Spleen (tissue), 11 donors: ENCODE measurements at regions not wholly inside any gene's neighbourhood (a gene's known extent, or its start where the extent isn't known, plus 50 kb on each side); places are given as distances from the start of the nearest gene placed in this dataset.

Source experiments
- DNase-seq: peaks from one replicate; pipeline ENCODE4 v3.0.0-alpha.2; 2020
- H3K27ac ChIP-seq, 8 donors: fragments of 200-600 bp; sonication (generic) in 7 of 8; 1 replicate in 4 of 8; 2 replicates in 4 of 8; pipeline versions ENCODE4 v1.5.0 to v1.8.0; 2016 to 2021; ENCODE audit warnings: inconsistent platforms in 4 of 8, mild to moderate bottlenecking in 4 of 8, moderate library complexity in 1 of 8
- H3K27me3 ChIP-seq, 7 donors: fragments of 200-600 bp; sonication (generic) in 6 of 7; replicated peaks in 1 of 7; 1 replicate in 4 of 7; 2 replicates in 3 of 7; pipeline versions ENCODE4 v1.5.0 to v1.8.0; 2016 to 2021; ENCODE audit warnings: inconsistent platforms in 3 of 7, mild to moderate bottlenecking in 1 of 7
- H3K36me3 ChIP-seq, 6 donors: fragments of 200-600 bp; sonication (generic) in 5 of 6; 1 replicate in 4 of 6; 2 replicates in 2 of 6; pipeline versions ENCODE4 v1.5.0 to v1.8.0; 2016 to 2021; ENCODE audit warnings: inconsistent platforms in 2 of 6
- H3K4me1 ChIP-seq, 6 donors: fragments of 200-600 bp; sonication (generic) in 5 of 6; 1 replicate in 3 of 6; 2 replicates in 3 of 6; pipeline versions ENCODE4 v1.5.0 to v1.8.0; 2016 to 2021; ENCODE audit warnings: inconsistent platforms in 3 of 6
- H3K4me3 ChIP-seq, 8 donors: fragments of 200-600 bp; sonication (generic) in 7 of 8; 1 replicate in 4 of 8; 2 replicates in 4 of 8; pipeline versions ENCODE4 v1.5.0 to v1.8.0; 2016 to 2021; ENCODE audit warnings: inconsistent platforms in 4 of 8, mild to moderate bottlenecking in 4 of 8, moderate library complexity in 2 of 8
- H3K9me3 ChIP-seq, 8 donors: fragments of 200-600 bp; sonication (generic) in 7 of 8; 1 replicate in 4 of 8; 2 replicates in 4 of 8; pipeline versions ENCODE4 v1.5.0 to v1.8.0; 2016 to 2021; ENCODE audit warnings: inconsistent platforms in 4 of 8
- POLR2A ChIP-seq, 3 donors: fragments of 450-650 bp; IDR thresholded peaks; one replicate each; pipeline ENCODE4 v1.5.1; 2017; ENCODE audit warnings: antibody characterized with exemption in 3 of 3, mild to moderate bottlenecking in 1 of 3
- POLR2AphosphoS5 ChIP-seq, 3 donors: sonication (generic); formaldehyde crosslinking; IDR thresholded peaks; one replicate each; pipeline ENCODE4 v1.5.1; 2017; ENCODE audit warnings: antibody characterized with exemption in 3 of 3
- WGBS, 5 donors: extraction: QIAGEN DNeasy Blood & Tissue Kit in 3 of 5; methylation state at CpG; one replicate each; pipeline versions ENCODE4 v1.1.5 to v1.1.7; 2013 to 2018; 5-methylcytosine and 5-hydroxymethylcytosine counted together
- intact Hi-C: fragments of 100-400 bp; cut with DNase I; formaldehyde crosslinking; loops from one replicate; pipeline ENCODE4 v1.15.0; 2023; ENCODE audit warnings: low total_unique reads
- TF ChIP-seq, protein P1 (sequence below), 11 experiments: fragments of 200-600 bp in 7 of 11; fragments of 450-650 bp in 4 of 11; sonication (generic) in 4 of 11; IDR thresholded peaks in 8 of 11; conservative IDR thresholded peaks in 3 of 11; 1 replicate in 7 of 11; 2 replicates in 4 of 11; pipeline versions ENCODE4 v1.4.0 to v1.8.0; 2016 to 2021; ENCODE audit warnings: antibody characterized with exemption in 11 of 11, inconsistent platforms in 4 of 11, mild to moderate bottlenecking in 1 of 11
- donor health status: healthy with polysubstance abuse.
- donor health status: DM: no; HTN: no; CAD: no; lungs with moderate emphysema.
- donor health status: DM: no; HTN: no; CAD: no.
- donor health status: Bipolar disorder and iron deficiency.
- donor health status: healthy.
- donor health status: DM: no; HTN: no; CAD: no.
- donor health status: DM: yes; HTN: yes; CAD: no.

DNA sequence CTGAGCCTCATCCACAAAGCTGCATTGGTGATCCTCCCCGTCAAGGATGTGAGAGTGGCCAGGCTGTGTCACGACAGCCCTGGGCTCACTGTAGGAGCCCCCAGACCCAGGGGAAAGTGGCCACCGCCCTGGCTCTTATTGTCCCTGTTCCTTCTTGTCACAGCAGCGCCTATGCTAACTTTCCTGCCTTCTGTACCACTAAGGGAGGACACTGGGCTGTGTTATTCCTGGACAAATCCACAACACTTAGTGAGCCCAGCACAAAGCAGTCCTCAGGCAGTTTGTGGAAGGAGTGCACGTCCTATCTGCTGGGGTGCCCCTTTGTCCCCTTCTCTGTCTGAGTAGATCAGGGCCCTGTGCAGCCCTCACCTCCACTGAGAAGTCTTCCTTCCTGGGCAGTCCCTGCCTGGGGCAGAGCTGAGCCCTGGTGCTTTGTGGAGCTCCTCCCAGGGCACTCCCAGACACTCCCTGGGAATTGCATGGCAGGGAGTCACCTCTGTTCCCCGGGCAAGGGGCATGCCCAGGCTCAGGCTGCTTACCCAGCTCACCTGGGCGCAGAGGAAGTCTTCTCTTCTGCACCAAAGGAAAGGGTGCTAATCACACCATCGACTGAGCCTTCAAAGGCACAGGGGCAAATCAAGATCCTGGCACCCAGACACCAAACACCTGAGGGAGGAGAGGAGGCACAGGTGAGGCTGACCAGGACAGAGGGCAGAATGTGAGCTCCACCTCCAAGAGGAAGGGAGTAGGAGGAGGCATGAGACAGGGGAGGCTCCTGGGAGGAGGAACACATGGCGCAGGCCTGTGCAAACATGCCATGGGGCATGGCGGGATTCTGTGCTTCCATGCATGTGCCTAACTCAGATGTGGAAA lies 138.7 kb downstream of the KLF13 start:
- intact Hi-C loops: no loop called here
- Histone ChIP-seq H3K27ac (peak overlapping the region in 1 of 8 donors; percentile 18), H3K27me3 (no peaks in the 10 kb centered on the region), H3K9me3 (no peaks in the 10 kb centered on the region), H3K36me3 (no peaks in the 10 kb centered on the region), H3K4me1 (peaks cover 0 to 24% (median 7%) of the 10 kb centered on the region in 6 donors), H3K4me3 (no peak overlapping the region)
- 52 to 87% (median 74%) methylated on average over 9 to 10 of the region's 10 CpGs for WGBS, 5 donors
- peak; percentile 60 for DNase-seq
- TF ChIP-seq, protein P1, sequence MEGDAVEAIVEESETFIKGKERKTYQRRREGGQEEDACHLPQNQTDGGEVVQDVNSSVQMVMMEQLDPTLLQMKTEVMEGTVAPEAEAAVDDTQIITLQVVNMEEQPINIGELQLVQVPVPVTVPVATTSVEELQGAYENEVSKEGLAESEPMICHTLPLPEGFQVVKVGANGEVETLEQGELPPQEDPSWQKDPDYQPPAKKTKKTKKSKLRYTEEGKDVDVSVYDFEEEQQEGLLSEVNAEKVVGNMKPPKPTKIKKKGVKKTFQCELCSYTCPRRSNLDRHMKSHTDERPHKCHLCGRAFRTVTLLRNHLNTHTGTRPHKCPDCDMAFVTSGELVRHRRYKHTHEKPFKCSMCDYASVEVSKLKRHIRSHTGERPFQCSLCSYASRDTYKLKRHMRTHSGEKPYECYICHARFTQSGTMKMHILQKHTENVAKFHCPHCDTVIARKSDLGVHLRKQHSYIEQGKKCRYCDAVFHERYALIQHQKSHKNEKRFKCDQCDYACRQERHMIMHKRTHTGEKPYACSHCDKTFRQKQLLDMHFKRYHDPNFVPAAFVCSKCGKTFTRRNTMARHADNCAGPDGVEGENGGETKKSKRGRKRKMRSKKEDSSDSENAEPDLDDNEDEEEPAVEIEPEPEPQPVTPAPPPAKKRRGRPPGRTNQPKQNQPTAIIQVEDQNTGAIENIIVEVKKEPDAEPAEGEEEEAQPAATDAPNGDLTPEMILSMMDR (IDR thresholded peaks at IDR 0.05 in 8 of 11, conservative IDR thresholded peaks at IDR 0.05 in 3 of 11): no peak
- TF ChIP-seq POLR2A (IDR thresholded peaks at IDR 0.05) (no peak), POLR2AphosphoS5 (IDR thresholded peaks at IDR 0.05) (no peak)

DNA sequence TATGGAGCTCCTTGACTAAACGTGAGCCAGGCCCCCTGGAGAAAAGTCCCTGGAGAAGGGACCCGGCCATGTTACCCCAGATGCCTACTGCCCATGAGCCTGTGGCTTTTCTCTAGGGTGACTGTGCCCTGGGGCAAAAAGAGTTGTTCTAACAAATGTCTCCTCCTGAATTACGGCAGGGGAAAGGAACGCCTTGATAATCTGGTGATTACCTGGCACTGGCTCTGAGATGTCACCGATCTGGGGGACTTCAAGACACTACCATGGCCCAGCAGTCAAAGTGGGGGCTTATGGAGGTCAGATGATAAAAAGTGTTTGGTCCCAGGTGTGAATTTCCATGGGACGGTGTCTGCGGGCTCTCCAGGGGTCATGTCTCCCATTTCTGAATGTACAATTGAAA lies 140.7 kb downstream of the KLF13 start:
- no peak for TF ChIP-seq POLR2AphosphoS5 (IDR thresholded peaks at IDR 0.05)
- TF ChIP-seq, protein P1 (IDR thresholded peaks at IDR 0.05 in 8 of 11, conservative IDR thresholded peaks at IDR 0.05 in 3 of 11): no peak
- no peak for TF ChIP-seq POLR2A (IDR thresholded peaks at IDR 0.05)
- intact Hi-C loops: no loop called here
- H3K4me3 ChIP-seq: no peak overlapping the region
- 85 to 93% (median 90%) methylated on average over 7 of the region's 7 CpGs for WGBS, 5 donors
- no peaks in the 10 kb centered on the region for H3K27me3 ChIP-seq
- no peak overlapping the region for H3K27ac ChIP-seq
- H3K36me3 ChIP-seq: no peaks in the 10 kb centered on the region
- no peak for DNase-seq
- peaks cover 2 to 40% (median 19%) of the 10 kb centered on the region in 6 donors for H3K4me1 ChIP-seq
- no peaks in the 10 kb centered on the region for H3K9me3 ChIP-seq

DNA sequence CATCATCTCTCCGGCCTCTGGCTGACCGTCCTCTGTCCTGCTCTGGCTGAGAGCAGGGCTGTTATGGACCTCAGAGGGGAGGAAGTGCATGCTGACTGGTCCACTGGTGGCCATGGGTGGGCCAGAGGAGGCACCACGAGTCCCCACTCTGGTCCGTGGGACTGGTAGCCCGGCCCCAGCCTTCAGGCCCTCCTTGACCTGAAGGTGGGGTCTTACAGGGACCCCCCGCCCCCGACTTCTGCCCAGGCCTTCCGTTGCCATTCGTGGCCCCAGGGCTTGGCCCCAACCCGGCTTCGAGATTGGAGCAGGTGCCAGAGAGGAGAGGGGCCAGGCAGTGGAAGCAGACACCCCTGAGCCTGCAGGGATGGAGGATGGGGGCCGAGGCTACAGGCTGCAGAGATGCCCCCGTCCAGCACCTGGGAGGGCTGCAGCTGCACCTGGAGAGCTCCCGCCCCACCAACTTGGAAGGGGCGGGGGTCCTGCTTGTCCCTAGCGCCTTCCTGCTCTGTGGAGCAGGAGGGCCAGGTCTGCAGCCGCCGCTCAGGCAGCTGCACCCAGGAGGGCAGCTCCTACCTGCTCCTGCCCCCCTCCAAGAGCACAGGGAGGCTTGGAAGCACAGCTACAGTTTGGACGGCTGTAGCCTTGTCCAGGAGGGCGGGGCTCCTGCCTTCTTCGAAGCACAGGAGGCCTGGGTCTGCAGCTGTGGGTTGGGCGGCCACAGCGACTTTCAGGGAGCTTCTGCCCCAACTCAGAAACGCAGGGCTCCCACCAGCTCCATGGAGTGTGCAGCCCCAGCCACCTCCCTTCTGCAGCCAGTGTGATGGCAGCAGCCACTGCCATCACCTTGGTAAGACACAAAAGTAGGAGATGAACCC lies 142.5 kb downstream of the KLF13 start:
- Histone ChIP-seq H3K36me3 (no peaks in the 10 kb centered on the region), H3K4me1 (peaks cover 8 to 54% (median 35%) of the 10 kb centered on the region in 6 donors), H3K9me3 (no peaks in the 10 kb centered on the region), H3K27me3 (no peaks in the 10 kb centered on the region), H3K27ac (no peak overlapping the region), H3K4me3 (no peak overlapping the region)
- WGBS, 5 donors: 70 to 94% (median 88%) methylated on average over 14 to 24 of the region's 24 CpGs
- TF ChIP-seq, protein P1 (IDR thresholded peaks at IDR 0.05 in 8 of 11, conservative IDR thresholded peaks at IDR 0.05 in 3 of 11): no peak
- TF ChIP-seq POLR2AphosphoS5 (IDR thresholded peaks at IDR 0.05) (no peak), POLR2A (IDR thresholded peaks at IDR 0.05) (no peak)
- DNase-seq: no peak
- intact Hi-C loops: no loop called here
